ENCODE measurements at regions not wholly inside any gene's neighbourhood (a gene's known extent, or its start where the extent isn't known, plus 50 kb on each side); places are given as distances from the start of the nearest gene placed in this dataset.
A peak's percentile ranks its signal among the peaks of the same experiment; 100 is the strongest.
"Not testable (repeated sequence)": the region's sequence is repeated elsewhere in the genome, so short reads cannot be mapped to it uniquely, and the experiment has no call there.

GRCh38 chrX:152507168-152507567, 56.1 kb upstream of the GABRA3 start:
- not testable (repeated sequence) for DNase-seq

GRCh38 chrX:152520653-152521052, 69.5 kb upstream of the GABRA3 start:
- no peak for DNase-seq

GRCh38 chrX:152528193-152528592, 77.1 kb upstream of the GABRA3 start:
- DNase-seq, result no peak

DNA sequence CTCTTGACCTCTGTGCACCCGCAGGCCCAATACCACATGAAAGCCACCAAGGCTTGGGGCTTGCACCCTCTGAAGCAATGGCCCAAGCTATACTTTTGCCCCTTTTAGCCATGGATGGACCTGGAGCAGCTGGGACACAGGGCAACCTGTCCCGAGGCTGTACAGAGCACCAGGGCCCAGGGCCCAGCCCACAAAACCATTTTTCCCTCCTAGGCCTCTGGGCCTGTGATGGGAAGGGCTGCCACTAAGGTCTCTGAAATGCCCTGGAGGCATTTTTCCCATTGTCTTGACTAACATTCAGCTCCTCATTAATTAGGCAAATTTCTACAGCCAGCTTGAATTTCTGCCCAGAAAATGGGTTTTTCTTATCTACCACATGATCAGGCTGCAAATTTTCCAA, 79.9 kb upstream of the GABRA3 start:
- DNase-seq, result no peak

GRCh38 chrX:152537373-152537772, 86.3 kb upstream of the GABRA3 start:
- peak; percentile 11 for DNase-seq

- no peak for DNase-seq
These were observed 63.8 kb upstream of the GABRQ start for GRCh38 chrX:152573866-152574265.

DNA sequence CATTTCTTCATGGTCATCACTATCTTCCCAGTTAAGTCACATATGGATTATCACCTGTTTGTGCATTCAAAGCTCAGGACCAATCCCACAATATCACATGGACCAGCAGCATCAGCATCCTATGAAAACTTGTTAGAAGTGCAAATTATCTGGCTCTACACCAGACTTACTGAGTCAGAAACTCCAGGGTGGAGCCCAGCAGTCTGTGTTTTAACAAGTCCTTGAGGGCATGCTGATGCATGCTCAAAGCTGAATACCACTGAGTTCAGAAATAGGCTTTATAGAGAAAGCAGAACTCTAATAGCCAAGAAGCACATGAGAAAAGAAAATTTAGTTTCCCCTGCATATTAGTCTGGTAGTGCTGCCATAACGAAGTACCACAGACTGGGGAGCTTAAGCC, 62.4 kb upstream of the GABRQ start:
- DNase-seq, result no peak

GRCh38 chrX:152587523-152587922, 50.2 kb upstream of the GABRQ start:
- DNase-seq, result not testable (repeated sequence)
